ENCODE measurements at regions not wholly inside any gene's neighbourhood (a gene's known extent, or its start where the extent isn't known, plus 50 kb on each side); places are given as distances from the start of the nearest gene placed in this dataset.

DNA sequence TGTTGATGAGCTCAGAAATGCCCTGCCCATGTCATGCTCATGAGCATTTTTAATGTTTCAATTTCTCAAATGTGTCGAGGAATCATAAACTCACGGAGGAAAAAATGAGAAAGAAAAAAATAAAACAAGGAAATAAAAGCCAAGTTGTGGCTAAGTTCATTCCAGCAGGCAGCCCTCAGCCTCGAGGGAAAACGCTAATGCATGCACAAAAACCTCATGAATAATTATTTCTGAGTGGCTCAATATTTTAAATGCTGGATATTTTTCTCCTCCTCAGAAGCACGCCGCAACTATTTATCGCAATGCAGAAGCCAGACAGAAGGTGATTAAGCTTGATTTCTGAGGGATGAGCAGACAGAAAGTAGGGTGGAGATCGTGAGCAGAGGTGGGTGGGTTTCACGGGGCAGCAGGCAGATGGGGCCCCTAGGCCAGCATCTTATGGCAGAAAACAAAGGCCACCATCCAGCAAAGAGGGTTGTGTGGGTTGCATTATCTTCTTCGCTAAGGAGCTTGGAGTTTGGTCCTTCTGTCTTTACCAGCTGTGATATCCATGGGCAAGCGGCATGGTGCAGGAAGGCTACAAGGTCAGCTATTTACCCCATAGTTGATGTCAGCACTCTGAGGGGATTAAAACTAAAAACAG lies 151.5 kb upstream of the LRFN2 start:
- H3K9me3 ChIP-seq (ENCODE audit: control insufficient read depth, insufficient read depth, low read depth, low read length): no peaks in the 10 kb centered on the region
- TF ChIP-seq, protein P1, sequence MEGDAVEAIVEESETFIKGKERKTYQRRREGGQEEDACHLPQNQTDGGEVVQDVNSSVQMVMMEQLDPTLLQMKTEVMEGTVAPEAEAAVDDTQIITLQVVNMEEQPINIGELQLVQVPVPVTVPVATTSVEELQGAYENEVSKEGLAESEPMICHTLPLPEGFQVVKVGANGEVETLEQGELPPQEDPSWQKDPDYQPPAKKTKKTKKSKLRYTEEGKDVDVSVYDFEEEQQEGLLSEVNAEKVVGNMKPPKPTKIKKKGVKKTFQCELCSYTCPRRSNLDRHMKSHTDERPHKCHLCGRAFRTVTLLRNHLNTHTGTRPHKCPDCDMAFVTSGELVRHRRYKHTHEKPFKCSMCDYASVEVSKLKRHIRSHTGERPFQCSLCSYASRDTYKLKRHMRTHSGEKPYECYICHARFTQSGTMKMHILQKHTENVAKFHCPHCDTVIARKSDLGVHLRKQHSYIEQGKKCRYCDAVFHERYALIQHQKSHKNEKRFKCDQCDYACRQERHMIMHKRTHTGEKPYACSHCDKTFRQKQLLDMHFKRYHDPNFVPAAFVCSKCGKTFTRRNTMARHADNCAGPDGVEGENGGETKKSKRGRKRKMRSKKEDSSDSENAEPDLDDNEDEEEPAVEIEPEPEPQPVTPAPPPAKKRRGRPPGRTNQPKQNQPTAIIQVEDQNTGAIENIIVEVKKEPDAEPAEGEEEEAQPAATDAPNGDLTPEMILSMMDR (conservative IDR thresholded peaks at IDR 0.05 in 1 of 2, IDR thresholded peaks at IDR 0.05 in 1 of 2; ENCODE audit: low read depth in 1 of 2, low read length in 2 of 2): no peak
- no peak for TF ChIP-seq EZH2 (IDR thresholded peaks at IDR 0.05; ENCODE audit: low read length, missing control alignments)
- H2AFZ ChIP-seq (ENCODE audit: low read length): no peak overlapping the region
- H3K4me3 ChIP-seq (replicated peaks in 1 of 4; ENCODE audit: control extremely low read depth in 1 of 4, insufficient read depth in 1 of 4, low read depth in 3 of 4, low read length in 4 of 4): no peak overlapping the region
- no peak for DNase-seq (ENCODE audit: low read depth in 2 of 2)
- H3K4me2 ChIP-seq (ENCODE audit: extremely low read depth, insufficient read depth, low read length): no peak overlapping the region
- H3K4me1 ChIP-seq (ENCODE audit: control insufficient read depth, extremely low read depth, insufficient read depth, low read length): no peaks in the 10 kb centered on the region
- H4K20me1 ChIP-seq (ENCODE audit: control insufficient read depth, extremely low read depth, insufficient read depth, low read length): no peaks in the 10 kb centered on the region
- no peak overlapping the region for H3K27ac ChIP-seq (ENCODE audit: insufficient read depth, low read length)
- H3K79me2 ChIP-seq (ENCODE audit: control insufficient read depth, insufficient read depth, low read length): no peaks in the 10 kb centered on the region
- H3K27me3 ChIP-seq (ENCODE audit: control insufficient read depth, insufficient read depth, low read length): no peaks in the 10 kb centered on the region
- H3K9ac ChIP-seq (ENCODE audit: insufficient read depth, low read length): no peak overlapping the region
- no peaks in the 10 kb centered on the region for H3K36me3 ChIP-seq (ENCODE audit: control insufficient read depth, insufficient read depth, low read length)

DNA sequence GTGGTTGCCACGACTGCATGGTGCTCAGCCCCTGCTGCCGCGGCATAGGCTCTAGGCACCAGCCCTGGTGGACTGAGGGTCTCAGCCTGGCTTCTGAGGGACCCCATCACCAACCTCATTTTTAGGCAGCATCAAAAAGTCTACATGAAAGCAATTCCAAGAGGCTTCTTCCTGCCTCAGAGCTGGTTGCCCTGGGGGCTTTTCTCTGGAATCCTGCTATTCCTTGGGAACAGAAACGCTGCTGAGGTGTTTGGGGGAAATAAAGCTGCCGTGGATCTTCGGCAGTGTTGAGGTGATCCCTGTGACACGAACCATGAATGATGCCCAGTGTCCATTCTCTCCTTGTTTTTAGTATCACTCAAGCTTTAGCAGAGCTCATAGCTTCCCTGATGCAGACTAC lies 148.4 kb upstream of the LRFN2 start:
- H3K4me1 ChIP-seq (ENCODE audit: control insufficient read depth, extremely low read depth, insufficient read depth, low read length): no peaks in the 10 kb centered on the region
- no peak overlapping the region for H3K4me2 ChIP-seq (ENCODE audit: extremely low read depth, insufficient read depth, low read length)
- H3K9me3 ChIP-seq (ENCODE audit: control insufficient read depth, insufficient read depth, low read depth, low read length): no peaks in the 10 kb centered on the region
- no peaks in the 10 kb centered on the region for H4K20me1 ChIP-seq (ENCODE audit: control insufficient read depth, extremely low read depth, insufficient read depth, low read length)
- H3K27me3 ChIP-seq (ENCODE audit: control insufficient read depth, insufficient read depth, low read length): no peaks in the 10 kb centered on the region
- DNase-seq (ENCODE audit: low read depth in 2 of 2): no peak
- no peak overlapping the region for H3K9ac ChIP-seq (ENCODE audit: insufficient read depth, low read length)
- H2AFZ ChIP-seq (ENCODE audit: low read length): no peak overlapping the region
- H3K79me2 ChIP-seq (ENCODE audit: control insufficient read depth, insufficient read depth, low read length): no peaks in the 10 kb centered on the region
- H3K36me3 ChIP-seq (ENCODE audit: control insufficient read depth, insufficient read depth, low read length): no peaks in the 10 kb centered on the region
- no peak for TF ChIP-seq EZH2 (IDR thresholded peaks at IDR 0.05; ENCODE audit: low read length, missing control alignments)
- TF ChIP-seq, protein P1 (conservative IDR thresholded peaks at IDR 0.05 in 1 of 2, IDR thresholded peaks at IDR 0.05 in 1 of 2; ENCODE audit: low read depth in 1 of 2, low read length in 2 of 2): no peak
- H3K27ac ChIP-seq (ENCODE audit: insufficient read depth, low read length): no peak overlapping the region
- H3K4me3 ChIP-seq (replicated peaks in 1 of 4; ENCODE audit: control extremely low read depth in 1 of 4, insufficient read depth in 1 of 4, low read depth in 3 of 4, low read length in 4 of 4): no peak overlapping the region

DNA sequence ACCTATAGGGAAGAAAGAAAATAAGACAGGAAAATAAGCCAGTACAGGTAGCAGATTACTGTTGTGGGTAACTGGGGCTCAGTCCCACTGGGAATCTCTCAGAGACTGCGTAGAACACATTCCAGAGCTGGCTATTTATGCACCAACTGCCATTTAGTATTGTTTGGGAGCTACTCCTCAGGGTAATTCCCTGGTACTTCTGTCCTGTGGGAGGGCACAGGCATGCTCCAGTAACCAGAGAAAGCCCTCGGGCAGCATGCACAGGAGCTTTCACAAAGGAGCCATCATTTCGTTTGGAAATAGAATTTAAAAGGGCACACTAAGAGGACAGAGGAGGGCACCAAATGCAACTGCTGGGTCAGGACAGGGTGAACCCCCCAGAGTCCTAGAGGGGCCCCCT lies 148.0 kb upstream of the LRFN2 start:
- no peak for DNase-seq (ENCODE audit: low read depth in 2 of 2)
- H3K9ac ChIP-seq (ENCODE audit: insufficient read depth, low read length): no peak overlapping the region
- TF ChIP-seq EZH2 (IDR thresholded peaks at IDR 0.05; ENCODE audit: low read length, missing control alignments): no peak
- TF ChIP-seq, protein P1 (conservative IDR thresholded peaks at IDR 0.05 in 1 of 2, IDR thresholded peaks at IDR 0.05 in 1 of 2; ENCODE audit: low read depth in 1 of 2, low read length in 2 of 2): no peak
- H4K20me1 ChIP-seq (ENCODE audit: control insufficient read depth, extremely low read depth, insufficient read depth, low read length): no peaks in the 10 kb centered on the region
- H3K4me2 ChIP-seq (ENCODE audit: extremely low read depth, insufficient read depth, low read length): no peak overlapping the region
- no peaks in the 10 kb centered on the region for H3K9me3 ChIP-seq (ENCODE audit: control insufficient read depth, insufficient read depth, low read depth, low read length)
- no peak overlapping the region for H2AFZ ChIP-seq (ENCODE audit: low read length)
- no peaks in the 10 kb centered on the region for H3K36me3 ChIP-seq (ENCODE audit: control insufficient read depth, insufficient read depth, low read length)
- no peak overlapping the region for H3K27ac ChIP-seq (ENCODE audit: insufficient read depth, low read length)
- H3K79me2 ChIP-seq (ENCODE audit: control insufficient read depth, insufficient read depth, low read length): no peaks in the 10 kb centered on the region
- H3K27me3 ChIP-seq (ENCODE audit: control insufficient read depth, insufficient read depth, low read length): no peaks in the 10 kb centered on the region
- H3K4me3 ChIP-seq (replicated peaks in 1 of 4; ENCODE audit: control extremely low read depth in 1 of 4, insufficient read depth in 1 of 4, low read depth in 3 of 4, low read length in 4 of 4): no peak overlapping the region
- no peaks in the 10 kb centered on the region for H3K4me1 ChIP-seq (ENCODE audit: control insufficient read depth, extremely low read depth, insufficient read depth, low read length)

All from fibroblast of lung (primary cell).